ENCODE measurements at regions not wholly inside any gene's neighbourhood (a gene's known extent, or its start where the extent isn't known, plus 50 kb on each side); places are given as distances from the start of the nearest gene placed in this dataset.

DNA sequence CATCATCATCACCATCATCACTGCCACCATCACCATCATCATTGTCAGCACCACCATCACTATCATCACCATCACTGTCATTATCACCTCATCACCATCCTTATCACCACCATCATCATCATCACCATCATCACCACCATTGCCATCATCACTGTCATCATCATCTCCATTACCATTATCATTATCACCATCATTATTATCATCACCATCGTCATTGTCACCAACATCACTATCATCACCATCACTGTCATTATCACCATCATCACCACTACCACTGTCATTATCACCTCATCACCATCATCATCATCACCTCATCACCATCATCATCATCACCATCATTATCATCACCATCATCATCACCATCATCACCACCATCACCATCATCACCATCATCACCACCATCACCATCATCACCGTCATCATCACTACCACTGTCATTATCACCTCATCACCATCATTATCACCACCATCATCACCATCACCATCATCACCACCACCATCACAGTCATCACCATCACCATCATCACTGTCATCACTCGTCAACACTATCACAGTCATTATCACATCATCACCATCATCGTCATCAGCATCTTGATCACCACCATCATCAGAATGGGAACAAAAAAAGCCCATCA lies 191.1 kb downstream of the TTLL2 start:
- in situ Hi-C loops (cut with HindIII; ENCODE audit: low pct_unique_long_range_greater_than_20kb, low sequenced_read_pairs), result no loop called here

DNA sequence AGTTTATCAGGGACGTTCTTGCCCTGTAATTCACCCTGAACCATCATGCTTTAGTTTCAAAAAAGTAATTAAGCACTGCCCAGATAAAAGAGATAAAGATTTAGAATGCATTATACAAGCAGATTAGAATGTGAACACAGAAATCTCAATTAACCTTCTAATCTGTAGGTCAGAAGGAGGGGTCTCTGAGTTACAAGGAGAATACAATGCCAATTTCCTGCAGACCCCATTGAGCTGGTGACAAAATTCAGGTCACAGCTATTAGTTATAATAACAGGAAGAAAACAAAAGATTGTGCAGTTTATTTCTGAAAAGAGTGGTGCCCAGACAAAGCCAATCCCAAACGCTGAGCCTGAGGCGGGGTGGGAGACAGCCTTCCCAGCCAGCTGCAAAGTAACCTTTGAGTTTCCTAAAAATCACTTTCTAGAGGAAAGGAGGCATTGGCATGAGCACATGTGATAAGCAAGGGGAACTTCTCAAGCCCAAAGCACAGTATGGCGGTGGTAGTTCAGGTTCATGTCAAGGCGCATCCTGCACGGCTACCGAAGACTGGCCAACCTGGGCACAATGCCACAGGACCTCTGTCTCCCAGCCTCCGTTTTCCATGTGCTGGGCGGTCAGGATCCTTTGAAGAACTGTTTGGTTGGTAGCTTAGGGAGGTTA lies 192.5 kb downstream of the TTLL2 start:
- in situ Hi-C loops (cut with HindIII; ENCODE audit: low pct_unique_long_range_greater_than_20kb, low sequenced_read_pairs), result no loop called here
- no peak for DNase-seq (ENCODE audit: low read depth, low spot score)

More for the DNA sequence above, 191.1 kb downstream of the TTLL2 start:
- DNase-seq (ENCODE audit: low read depth, low spot score), result no peak

DNA sequence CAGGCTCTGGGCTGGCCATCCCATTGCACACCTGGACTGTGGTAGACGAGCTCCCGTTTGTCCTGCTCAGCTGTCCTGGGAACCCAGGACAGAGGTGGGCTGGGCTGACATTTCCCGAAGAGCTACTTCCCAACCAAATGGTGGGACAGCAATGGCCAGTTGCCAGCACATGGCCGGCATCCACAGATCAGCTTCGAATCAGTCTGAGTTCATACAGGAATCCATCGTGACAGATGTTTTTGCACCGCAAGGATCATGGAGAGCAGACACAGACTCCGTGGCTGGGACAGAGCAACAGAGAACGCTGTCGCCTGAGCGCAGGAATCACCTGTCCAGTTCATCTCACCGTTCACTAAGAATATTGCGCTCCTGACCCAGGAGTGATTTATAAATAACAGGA lies 198.5 kb downstream of the TTLL2 start:
- DNase-seq (ENCODE audit: low read depth, low spot score), result no peak
- in situ Hi-C loops (cut with HindIII; ENCODE audit: low pct_unique_long_range_greater_than_20kb, low sequenced_read_pairs), result no loop called here

DNA sequence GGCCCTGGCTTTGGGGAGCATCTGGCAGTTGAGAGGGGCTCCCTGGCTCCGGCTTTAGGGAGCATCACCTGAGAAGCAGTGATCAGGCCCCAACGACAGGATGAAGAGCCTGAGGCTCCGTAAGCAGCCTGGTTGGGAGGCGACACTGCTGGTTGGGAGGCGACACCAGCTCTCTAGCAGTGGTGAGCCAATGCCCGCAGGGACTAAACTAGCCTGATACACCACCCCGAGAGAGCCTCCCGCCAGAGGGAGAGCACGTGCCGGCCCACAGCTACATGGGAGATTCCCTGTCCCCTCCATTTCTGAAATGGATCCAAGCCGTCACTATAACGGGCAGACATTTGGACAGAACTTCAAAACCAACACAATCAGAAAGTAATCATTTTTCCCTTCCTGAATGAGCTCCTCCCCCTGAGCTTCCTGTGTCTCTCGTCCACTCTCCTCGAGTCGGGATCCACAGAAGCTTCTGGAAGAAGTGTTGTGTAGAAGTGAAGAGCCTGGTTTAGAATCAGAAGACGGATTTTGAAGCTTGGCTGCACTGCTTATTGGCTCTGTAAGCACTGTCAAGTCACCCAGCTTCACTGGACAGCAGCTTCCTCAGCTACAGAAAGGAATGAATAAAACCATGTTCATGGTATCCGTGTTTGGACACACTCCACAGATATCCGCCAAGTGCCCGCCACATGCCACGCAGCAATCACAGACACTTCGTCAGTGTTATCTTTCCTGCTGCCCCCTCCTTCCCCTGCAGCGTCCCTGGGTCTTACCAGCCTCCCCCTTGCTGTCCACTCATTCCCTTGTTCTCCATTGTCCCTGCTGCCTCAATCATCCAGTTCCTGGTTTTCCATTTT lies 199.6 kb downstream of the TTLL2 start:
- no peak for DNase-seq (ENCODE audit: low read depth, low spot score)
- in situ Hi-C loops (cut with HindIII; ENCODE audit: low pct_unique_long_range_greater_than_20kb, low sequenced_read_pairs), result no loop called here

DNA sequence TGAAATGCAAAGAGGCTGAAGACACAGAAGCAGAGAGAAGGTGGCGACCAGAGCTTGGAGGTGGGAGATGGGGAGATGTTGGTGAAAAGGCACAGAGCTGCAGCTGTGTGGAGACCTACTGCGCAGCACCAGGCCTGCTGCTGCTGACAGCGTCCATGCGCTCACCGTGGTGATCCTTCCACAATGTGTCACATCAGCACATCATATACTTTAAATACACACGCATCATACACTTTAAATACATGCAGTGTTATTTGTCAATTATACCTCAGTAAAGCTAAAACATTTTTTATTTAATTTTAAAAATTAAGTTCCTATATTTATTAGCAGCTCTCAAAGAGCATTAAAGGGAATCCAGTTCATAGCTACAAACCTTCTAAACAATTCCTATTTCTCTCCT lies 200.9 kb downstream of the TTLL2 start:
- DNase-seq (ENCODE audit: low read depth, low spot score), result no peak
- in situ Hi-C loops (cut with HindIII; ENCODE audit: low pct_unique_long_range_greater_than_20kb, low sequenced_read_pairs), result no loop called here

DNA sequence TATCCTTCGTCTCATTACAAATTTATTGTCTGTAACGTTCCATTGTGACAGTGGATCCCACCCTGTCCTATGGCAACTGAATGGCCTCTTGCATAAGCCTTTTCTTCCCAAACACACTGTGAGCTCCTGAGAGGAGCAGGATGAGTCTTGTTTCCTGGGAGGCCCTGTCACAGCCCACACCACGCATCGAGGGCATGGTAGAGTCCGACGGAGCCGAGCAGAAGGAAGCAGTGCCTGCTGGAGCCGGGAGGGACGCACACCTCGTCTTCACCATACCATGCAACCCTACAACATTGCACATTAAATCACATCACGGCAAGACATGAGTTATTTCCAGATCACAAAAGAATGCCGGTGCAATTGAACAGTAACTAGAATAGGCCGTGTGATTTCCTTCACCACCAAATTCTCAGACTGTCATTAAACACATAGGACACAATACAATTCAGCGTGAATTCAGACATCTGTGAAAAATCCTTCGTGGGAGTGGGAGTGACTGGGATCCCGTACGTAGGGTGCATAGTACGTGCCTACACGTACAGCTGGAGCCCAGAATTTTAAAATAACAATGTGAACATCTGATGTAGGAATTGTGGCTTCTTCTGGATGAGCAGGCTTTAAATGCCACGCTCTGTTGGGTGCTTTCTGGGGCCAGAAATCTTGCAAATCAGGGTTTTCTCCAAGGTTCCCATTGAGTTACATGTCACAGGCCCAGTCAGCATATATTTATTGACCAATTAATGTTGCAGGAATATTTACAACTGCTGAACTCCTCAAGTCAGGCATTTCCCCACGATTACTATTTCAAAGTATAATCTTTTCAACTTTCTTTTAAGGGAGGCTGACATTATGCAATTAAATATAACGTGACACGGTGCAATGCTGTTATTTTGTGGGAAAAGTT lies 201.8 kb downstream of the TTLL2 start:
- in situ Hi-C loops (cut with HindIII; ENCODE audit: low pct_unique_long_range_greater_than_20kb, low sequenced_read_pairs), result no loop called here
- DNase-seq (ENCODE audit: low read depth, low spot score), result no peak

DNA sequence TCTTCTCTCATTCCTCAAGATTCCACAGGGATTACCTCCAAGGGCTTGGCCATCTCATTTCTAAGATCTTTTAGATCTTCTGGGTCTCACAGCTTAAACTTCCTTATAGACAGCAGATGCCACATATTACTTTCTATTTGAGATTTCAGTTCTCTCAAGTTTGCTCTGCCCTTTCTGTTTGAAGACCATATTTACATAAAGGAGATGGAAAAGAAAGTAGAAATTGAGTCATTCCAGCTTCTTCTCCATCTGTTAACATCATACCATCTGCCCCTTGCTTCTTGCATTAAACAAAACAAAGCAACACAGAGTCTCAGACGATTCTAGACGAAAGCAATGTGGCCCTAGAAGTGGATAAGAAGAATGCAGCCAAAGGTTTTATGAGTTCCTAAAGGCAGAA lies 203.4 kb downstream of the TTLL2 start:
- no peak for DNase-seq (ENCODE audit: low read depth, low spot score)
- in situ Hi-C loops (cut with HindIII; ENCODE audit: low pct_unique_long_range_greater_than_20kb, low sequenced_read_pairs), result no loop called here

DNA sequence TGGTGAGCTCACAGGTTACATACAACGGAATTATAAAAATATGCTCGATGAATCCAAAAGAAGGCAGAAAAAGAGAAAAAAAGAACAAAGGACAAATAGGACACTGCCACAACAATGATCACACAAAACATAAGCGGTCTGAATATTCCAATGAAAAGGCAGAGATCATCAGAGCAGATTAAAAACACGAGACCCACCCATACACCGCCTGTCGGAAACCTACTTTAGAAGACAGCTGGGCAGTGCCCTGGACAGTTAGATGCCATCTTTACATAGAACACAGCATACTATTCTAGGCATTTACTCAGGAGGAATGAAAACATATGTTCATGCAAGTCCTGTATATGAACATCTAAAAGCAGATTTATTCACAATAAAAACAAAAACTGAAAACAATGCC lies 204.1 kb downstream of the TTLL2 start:
- in situ Hi-C loops (cut with HindIII; ENCODE audit: low pct_unique_long_range_greater_than_20kb, low sequenced_read_pairs), result no loop called here
- no peak for DNase-seq (ENCODE audit: low read depth, low spot score)

DNA sequence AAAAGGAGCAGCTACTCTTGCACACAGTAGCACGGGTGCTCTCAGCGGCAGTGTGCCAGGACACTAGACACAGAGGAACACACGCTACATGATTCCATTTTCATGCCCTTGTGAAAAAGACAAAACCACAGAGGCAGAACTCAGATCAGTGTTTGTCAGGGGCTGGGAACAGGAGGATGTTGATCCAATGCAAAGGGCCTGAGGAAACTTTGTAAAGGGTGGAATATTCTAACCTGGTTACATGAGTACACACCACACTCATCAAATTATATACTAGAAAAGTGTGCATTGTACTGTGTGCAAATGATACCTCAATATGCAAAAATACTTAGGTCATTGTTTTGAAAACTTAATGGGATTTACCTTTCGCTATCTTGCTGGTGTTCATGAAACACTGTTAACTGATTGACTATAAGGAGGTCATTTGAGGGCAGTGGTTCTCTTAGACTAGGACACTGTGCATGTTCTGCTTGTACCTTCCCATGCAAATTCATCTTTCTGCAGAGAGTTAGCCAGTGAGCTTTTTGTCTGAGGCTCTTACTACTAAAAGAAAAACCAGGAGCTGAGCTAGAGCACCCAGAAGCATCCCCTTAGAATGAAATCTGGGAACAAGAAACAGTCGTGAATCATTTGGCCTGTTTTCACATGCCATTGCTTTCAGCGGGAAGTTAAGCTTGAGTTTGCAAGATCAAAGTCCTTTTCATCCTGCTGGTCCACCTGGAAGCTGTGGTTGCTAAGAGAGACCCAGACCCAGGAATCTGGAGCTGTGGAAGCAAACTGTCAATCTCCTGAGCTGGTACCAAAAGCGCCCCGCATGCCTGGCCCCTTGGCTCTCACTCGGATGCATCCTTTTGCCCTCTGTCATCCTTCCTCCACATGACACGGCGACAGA lies 204.8 kb downstream of the TTLL2 start:
- in situ Hi-C loops (cut with HindIII; ENCODE audit: low pct_unique_long_range_greater_than_20kb, low sequenced_read_pairs), result no loop called here

DNA sequence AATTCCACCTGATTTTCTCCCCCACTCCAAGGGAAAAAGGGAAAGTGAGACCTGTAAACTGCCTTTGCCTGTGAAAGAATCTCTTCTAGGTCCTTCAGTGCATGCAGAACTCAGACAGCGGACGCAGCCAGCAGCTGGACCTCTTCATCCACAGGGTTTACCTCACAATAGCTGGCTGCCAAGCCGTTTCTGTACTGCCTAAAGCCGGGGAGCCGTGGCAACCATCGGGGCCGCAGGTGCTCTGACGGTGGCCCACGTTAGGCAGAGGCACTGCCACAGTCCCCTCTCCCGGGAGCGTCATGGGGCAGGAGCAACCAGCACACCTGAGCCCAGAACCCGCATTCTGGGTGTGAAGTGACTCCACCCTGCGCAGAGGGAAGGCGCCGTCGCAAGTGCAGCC lies 206.1 kb downstream of the TTLL2 start:
- no peak for DNase-seq (ENCODE audit: low read depth, low spot score)
- in situ Hi-C loops (cut with HindIII; ENCODE audit: low pct_unique_long_range_greater_than_20kb, low sequenced_read_pairs), result no loop called here

More for the DNA sequence above, 204.8 kb downstream of the TTLL2 start:
- no peak for DNase-seq (ENCODE audit: low read depth, low spot score)

DNA sequence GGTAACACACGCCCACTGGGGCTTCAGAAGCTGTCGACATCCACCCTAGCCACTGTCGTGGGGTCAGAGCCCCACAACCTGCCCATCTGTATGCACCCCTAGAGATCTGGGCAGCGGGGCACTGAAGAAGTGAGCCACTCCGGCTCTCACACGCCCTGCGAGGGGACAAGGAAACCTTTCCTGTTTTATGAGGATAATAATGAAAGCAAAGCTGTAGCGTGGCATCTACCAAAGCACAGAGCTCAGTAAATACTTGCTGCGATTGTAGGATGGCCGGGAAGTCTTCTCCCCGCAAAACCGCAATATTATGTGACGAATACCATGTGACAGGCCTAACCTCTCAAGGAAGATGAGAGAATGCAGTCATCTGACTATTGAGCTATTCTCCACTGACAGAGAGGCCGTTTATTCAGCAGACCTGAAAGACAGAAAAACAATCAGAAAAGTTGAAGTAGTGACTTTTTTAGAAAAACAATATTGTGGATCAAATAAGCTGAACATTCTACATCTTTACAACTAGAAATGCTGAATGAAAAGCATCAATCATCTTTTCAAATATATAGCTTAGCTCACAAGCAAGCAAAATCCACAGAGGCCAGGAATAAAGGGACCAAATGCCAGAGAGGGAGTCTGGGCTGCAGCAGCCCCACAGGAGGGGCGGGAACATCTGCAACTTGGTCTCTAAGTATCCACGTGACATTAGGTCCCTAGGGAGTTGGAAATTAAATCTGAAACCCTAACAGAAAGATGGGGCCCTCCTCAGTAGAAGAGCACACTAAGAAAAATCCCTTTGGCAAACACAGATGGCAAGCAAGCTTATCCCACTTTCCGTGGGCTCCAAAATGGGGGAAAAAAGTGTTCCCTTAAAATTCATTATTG lies 207.8 kb downstream of the TTLL2 start:
- DNase-seq (ENCODE audit: low read depth, low spot score), result peak; percentile 94
- in situ Hi-C loops (cut with HindIII; ENCODE audit: low pct_unique_long_range_greater_than_20kb, low sequenced_read_pairs), result no loop called here

DNA sequence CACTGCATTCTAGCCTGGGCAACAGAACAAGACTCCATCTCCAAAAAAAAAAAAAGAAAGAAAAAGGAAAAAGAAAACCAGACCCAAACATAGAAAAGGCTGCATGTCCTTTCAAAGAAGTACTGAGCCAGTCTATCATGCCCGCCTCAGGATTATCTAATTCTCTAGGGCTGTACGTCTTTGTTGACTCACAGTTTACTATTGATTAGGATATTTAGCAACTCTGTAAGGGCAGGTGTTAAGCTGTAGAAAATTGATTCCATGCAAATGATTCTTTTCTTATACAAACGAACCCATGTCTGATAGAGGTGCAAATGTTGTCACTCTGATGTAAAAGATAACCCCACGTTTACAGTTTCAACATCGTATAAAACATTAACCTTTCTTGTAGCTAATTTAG lies 209.0 kb downstream of the TTLL2 start:
- no peak for DNase-seq (ENCODE audit: low read depth, low spot score)
- in situ Hi-C loops (cut with HindIII; ENCODE audit: low pct_unique_long_range_greater_than_20kb, low sequenced_read_pairs), result no loop called here

DNA sequence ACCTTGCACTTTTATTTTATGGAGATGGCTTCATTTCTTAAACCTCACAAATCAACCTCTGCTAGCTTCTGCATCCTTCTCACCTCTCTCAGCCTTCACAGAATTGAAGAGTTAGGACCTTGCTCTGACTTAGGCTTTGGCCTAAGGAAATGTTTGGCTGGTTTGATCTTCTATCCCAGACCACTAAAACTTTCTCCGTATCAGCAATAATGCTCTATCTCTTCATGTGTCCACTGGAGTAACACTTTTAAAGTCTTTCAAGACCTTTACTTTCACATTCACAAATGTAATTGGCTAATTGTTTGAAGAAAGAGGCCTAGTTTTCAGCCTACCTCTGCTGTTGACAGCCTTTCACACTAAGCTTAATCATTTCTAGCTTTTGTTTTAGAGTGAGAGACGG lies 212.9 kb downstream of the TTLL2 start:
- in situ Hi-C loops (cut with HindIII; ENCODE audit: low pct_unique_long_range_greater_than_20kb, low sequenced_read_pairs), result no loop called here
- no peak for DNase-seq (ENCODE audit: low read depth, low spot score)

DNA sequence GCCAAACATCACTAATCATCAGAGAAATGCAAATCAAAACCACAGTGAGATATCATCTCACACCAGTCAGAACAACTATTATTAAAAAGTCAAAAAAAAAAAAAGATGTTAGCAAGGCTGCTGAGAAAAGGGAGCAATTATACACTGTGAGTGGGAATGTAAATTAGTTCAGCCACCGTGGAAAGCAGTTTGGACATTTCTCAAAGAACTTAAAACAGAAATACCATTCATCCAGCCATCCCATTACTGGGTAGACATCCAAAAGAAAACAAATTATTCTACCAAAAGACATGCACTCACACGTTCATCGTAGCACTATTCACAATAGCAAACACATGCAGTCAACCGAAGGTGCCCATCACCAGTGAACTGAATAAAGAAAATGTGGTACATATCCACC lies 213.9 kb downstream of the TTLL2 start:
- in situ Hi-C loops (cut with HindIII; ENCODE audit: low pct_unique_long_range_greater_than_20kb, low sequenced_read_pairs), result no loop called here
- DNase-seq (ENCODE audit: low read depth, low spot score), result no peak

DNA sequence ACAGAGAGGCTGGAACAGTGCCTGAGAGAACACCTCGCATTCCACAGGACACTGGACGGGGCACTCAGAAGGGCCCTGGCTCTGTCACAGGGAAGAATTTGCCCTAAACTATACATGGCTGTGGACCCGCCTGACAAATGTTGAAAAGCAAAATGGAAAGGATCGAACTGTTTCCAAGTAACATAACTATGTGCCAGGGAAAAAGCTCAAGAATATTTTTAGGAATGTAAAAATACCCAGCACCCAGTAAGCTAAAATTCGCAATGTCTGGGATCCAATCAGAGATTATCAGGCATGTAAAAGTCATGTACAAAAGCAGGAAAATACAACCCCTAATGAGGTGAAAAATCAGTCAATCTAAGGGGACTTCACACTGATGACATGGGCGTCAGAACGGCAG lies 215.9 kb downstream of the TTLL2 start:
- in situ Hi-C loops (cut with HindIII; ENCODE audit: low pct_unique_long_range_greater_than_20kb, low sequenced_read_pairs), result no loop called here
- DNase-seq (ENCODE audit: low read depth, low spot score), result no peak

DNA sequence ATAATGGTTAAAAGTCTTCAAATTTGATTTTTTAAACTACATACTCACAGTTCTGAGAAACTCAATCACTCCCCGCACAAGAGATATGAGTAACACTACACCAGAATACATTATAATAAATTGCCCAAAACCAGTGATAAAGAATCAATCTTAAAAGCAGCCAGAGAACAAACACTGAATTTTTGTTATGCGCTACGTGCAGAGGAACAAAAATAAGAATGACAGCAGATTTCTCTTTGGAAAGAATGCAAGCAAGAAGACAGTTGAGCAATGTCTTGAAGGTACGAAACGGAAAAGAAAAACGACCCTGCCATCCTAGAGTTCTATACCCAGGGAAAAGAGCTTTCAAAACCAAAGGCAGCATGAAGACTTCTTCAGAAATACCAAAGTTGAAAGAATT lies 216.7 kb downstream of the TTLL2 start:
- in situ Hi-C loops (cut with HindIII; ENCODE audit: low pct_unique_long_range_greater_than_20kb, low sequenced_read_pairs), result no loop called here
- no peak for DNase-seq (ENCODE audit: low read depth, low spot score)

All from SK-MEL-5 (cell line).